Right renal cortex interstitium (tissue), 3 donors: ENCODE measurements at regions not wholly inside any gene's neighbourhood (a gene's known extent, or its start where the extent isn't known, plus 50 kb on each side); places are given as distances from the start of the nearest gene placed in this dataset.
"Not testable (repeated sequence)": the region's sequence is repeated elsewhere in the genome, so short reads cannot be mapped to it uniquely, and the experiment has no call there.

Source experiments
- DNase-seq, 3 donors: peaks; one replicate each; pipeline ENCODE4 v3.0.0-alpha.2; 2013; ENCODE audit warnings: low read depth in 3 of 3, low spot score in 2 of 3

GRCh38 chr2:55124682-55125081 lies 74.4 kb upstream of the RTN4 start:
- DNase-seq: not testable (repeated sequence)

GRCh38 chr2:55123851-55124269 lies 73.6 kb upstream of the RTN4 start:
- DNase-seq: no peak

GRCh38 chr2:55120634-55121359 lies 70.5 kb upstream of the RTN4 start:
- DNase-seq: peak in 2 of 3 donors; percentile 53 to 63

DNA sequence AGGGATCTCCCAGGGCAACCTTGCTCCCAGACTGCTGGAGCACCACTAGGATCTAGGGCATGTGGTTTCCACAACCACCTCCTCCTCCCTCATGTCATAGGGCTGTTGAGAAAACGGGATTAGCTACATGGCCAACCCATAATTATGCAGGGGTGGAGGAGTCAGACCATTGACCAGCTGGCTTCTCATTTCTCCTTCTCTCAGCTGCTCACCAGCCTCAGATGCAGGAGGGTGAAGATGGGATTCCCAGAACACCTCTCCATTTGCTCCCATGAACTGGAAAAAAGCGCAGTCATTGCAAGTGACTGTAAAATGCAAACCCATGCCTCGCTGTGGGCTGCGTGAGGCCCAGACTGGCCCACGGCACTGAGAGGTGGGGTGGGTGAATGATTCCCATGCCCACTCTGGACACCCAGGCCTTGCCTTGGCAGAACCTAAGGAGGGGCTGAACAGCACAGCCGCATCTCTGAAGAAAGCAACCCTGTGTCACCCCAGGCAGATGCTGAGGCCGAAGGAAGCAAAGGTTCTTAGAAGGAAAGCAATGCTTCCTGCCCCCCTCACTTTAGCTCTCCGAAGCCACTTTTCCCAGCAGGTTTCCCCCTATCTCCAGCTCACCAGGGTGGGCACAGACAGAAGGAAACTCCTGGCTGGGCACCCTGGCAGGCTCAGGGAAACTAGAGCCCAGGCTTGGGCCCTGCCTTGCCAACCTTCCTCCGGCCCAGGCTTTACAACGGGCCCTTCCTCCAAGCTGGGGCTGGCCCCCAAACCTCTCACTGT lies 69.6 kb upstream of the RTN4 start:
- no peak for DNase-seq

GRCh38 chr2:55118643-55119083 lies 68.4 kb upstream of the RTN4 start:
- DNase-seq: no peak

GRCh38 chr2:55116966-55117365 lies 66.7 kb upstream of the RTN4 start:
- no peak for DNase-seq

DNA sequence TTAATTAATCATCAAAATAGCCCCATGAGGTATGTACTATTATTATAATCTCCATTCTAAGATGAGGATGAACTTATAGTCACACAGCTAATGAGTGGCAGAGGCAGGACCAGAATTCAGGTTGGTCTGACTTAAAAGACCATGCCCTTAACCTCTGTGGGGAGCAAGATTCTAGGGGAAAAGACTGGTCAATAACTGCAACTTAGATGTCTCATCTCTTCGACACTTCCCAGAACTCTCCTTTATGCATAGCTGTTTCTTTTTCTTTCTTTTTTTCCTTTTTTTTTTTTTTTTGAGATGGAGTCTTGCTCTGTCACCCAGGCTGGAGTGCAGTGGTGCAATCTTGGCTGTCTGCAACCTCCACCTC lies 66.3 kb upstream of the RTN4 start:
- no peak for DNase-seq

DNA sequence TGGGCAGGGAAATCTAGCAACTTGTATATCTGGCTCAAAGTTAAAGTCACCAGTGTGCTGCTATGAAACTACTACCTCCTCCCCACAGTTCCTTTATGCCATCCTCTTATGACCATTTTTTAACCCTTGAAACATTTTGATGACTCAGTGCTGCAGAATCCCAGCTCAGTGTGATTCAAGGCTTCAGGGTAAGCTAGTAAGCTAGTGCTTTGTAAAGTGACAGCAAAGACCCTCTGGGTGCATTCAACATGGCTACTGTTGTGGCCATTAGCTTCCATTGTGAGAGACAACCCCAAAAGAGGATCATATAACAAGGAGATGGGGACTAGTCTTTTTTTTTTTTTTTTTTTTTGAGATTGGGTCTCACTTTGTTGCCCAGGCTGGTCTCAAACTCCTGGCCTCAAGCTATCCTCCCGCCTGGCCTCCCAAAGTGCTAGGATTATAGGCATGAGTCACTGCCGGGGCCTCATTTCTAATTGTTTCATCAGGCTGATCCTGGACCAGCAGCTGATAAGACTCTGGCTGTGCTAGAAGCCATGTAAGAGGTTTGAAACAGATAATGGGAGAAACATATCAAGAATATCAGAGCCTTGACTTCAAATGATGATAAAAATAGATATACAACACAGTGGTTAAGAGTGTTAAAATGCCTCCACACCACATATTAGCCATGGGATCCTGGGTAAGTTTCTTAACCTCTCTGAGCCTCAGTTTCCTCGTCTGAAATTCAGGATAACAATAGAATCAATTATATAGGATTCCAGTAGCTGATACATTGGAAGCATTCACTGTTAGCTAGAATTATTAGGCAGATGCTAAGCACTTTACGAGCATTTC lies 65.7 kb upstream of the RTN4 start:
- DNase-seq: no peak

- DNase-seq: no peak
These were observed 64.3 kb upstream of the RTN4 start for GRCh38 chr2:55114597-55114996.

DNA sequence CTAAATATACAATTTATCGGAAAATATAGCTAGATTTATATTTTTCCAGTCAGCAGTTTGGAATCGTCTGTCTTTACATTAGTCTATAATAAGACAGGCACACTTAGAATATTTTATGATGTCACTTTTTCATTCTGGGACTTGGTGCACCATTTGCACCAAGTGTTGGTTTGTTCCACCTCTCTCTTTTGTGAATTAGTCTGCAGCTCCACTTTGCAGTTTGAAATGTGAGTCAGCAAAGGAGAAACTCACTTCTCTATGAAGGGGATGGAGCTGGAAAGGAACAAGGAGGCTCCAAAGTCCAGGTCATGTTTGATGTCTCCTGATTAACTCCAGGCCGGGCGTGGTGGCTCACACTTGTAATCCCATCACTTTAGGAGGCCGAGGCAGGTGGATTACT lies 63.8 kb upstream of the RTN4 start:
- no peak for DNase-seq

GRCh38 chr2:55112229-55113031 lies 62.2 kb upstream of the RTN4 start:
- peak in 1 of 3 donors; percentile 41 for DNase-seq

- no peak for DNase-seq
These were observed 61.4 kb upstream of the RTN4 start for GRCh38 chr2:55111570-55112228.

DNA sequence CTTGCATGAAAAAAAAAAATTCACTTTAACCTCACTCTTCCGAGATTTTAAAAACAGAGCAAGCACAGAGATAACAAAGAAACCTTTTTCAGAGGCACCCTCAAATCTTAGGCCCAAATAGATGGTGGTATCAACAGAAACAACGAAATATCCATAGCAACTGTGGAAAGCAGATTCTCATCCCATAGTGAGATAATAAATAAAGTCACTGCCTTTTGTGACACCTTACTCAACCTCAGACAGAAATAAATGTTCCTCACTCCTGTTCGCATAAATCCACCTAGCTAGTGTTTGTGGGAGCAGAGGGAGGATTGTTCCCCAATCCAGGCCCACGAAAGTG lies 60.9 kb upstream of the RTN4 start:
- DNase-seq: no peak

DNA sequence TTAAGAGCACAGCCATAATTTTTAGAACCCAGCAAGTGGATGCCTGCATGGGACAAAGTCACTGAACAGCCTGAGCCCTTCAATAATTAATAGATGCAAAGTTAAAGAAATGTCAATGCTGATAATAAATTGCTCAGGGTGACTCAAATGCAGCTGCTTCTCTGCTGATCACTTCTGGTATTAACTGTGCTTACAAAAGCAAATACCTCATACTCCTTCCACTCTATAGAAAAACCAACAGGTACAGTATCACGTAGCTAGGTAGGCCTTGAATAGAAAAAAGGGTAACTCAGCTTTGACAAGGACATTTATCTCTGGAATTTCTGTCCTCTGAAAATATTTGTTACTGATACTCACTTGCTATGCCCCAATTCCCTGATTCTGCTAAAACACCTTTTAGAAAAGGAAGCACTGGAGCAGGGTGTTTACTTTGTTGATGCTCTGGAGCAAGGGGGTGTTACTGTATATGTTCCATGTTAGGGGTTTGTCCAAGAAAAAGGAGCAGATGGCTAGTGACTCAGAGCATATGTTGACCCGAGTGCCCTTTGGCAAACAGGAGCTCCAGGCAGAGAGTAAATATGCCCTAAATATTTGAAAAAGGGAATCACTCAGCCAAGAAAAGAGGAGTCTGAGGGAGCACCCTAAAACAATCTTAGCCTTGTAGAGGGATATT lies 59.1 kb upstream of the RTN4 start:
- no peak for DNase-seq

DNA sequence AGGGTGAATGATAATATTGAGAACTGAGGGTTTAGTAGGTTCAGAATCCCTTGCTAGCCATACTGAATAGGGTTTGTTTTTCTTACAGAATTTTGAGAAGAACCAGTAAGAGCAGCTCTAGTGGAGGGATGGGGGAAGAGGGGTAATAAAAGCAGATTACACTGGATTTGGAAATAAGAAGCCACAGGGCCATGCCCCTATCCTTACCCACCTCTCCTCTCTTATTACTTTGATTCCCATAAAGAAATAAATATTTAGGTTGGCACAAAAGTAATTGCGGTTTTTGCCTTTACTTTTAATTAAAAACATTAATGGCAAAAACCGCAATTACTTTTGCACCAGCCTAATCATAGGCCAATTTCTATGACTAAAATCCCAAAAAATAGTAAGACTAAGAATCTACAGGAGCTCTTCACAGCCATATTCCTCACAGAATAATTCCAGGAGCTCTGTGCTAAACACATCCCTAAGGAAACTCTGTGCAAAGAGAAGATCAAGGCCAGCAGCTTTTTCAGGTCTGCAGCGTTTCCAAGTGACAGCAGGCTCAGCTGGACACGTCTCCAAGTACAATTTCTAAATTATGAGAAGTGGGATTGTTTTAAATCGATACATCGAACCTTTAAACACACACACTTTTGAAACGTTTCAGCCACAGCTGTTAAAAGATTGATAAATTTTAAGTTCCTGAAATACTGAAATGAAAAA lies 58.4 kb upstream of the RTN4 start:
- DNase-seq: no peak

GRCh38 chr2:55107436-55107835 lies 57.2 kb upstream of the RTN4 start:
- no peak for DNase-seq

- DNase-seq: no peak
These were observed 55.9 kb upstream of the RTN4 start for GRCh38 chr2:55106148-55106547.

DNA sequence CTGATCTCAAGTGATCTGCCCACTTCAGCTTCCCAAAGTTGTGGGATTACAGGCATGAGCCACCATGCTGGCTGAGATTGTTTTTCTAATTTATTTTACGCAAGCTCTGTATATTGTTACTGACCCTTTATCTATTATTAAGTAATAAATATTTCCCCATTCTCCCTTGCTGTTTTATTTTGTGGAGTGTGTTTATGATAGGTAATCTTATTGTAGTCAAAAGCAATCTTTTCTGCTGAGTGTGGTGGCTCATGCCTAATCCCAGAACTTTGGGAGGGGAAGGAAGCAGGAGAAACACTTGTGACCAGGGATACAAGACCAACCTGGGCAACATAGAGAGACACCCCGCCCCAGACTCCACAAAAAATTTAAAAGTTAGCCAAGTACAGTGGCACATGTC lies 55.2 kb upstream of the RTN4 start:
- no peak for DNase-seq

GRCh38 chr2:55103046-55103445 lies 52.8 kb upstream of the RTN4 start:
- DNase-seq: no peak
